IMR-90 (cell line): ENCODE measurements at regions not wholly inside any gene's neighbourhood (a gene's known extent, or its start where the extent isn't known, plus 50 kb on each side); places are given as distances from the start of the nearest gene placed in this dataset.

Source experiments
- BHLHE40 ChIP-seq: fragments of 150-350 bp; IDR thresholded peaks from 2 replicates; pipeline ENCODE4 v1.6.1; 2016; ENCODE audit warnings: mild to moderate bottlenecking, low read depth, low read length
- CHD1 ChIP-seq: IDR thresholded peaks from 2 replicates; pipeline ENCODE4 v1.6.1; 2012; ENCODE audit warnings: low read depth, low read length, improper control_type of control experiment
- ELK1 ChIP-seq: fragments of 150-350 bp; IDR thresholded peaks from 2 replicates; pipeline ENCODE4 v1.6.1; 2016; ENCODE audit warnings: low read depth, mild to moderate bottlenecking, low read length, moderate library complexity, borderline replicate concordance
- MAFK ChIP-seq: IDR thresholded peaks from 2 replicates; pipeline ENCODE4 v1.6.1; 2012; ENCODE audit warnings: low read depth, low read length, improper control_type of control experiment
- MAZ ChIP-seq: IDR thresholded peaks from 2 replicates; pipeline ENCODE4 v1.6.1; 2012; ENCODE audit warnings: low read depth, mild to moderate bottlenecking, low read length, improper control_type of control experiment, moderate library complexity, borderline replicate concordance
- MXI1 ChIP-seq: IDR thresholded peaks from 2 replicates; pipeline ENCODE4 v1.6.1; 2012; ENCODE audit warnings: low read depth, mild to moderate bottlenecking, low read length, moderate library complexity, borderline replicate concordance
- POLR2A ChIP-seq: IDR thresholded peaks from 2 replicates; pipeline ENCODE4 v1.6.1; 2012; ENCODE audit warnings: mild to moderate bottlenecking, low read depth, low read length
- RAD21 ChIP-seq: IDR thresholded peaks from 2 replicates; pipeline ENCODE4 v1.6.1; 2012; ENCODE audit warnings: low read length, improper control_type of control experiment
- SMC3 ChIP-seq: fragments of 150-350 bp; IDR thresholded peaks from 2 replicates; pipeline ENCODE4 v1.6.1; 2016; ENCODE audit warnings: low read depth, mild to moderate bottlenecking, antibody characterized with exemption, low read length, moderate library complexity
- USF2 ChIP-seq: fragments of 150-350 bp; IDR thresholded peaks from 2 replicates; pipeline ENCODE4 v1.6.1; 2017; ENCODE audit warnings: mild to moderate bottlenecking, antibody characterized with exemption, low read length, low read depth
- TF ChIP-seq, protein P1 (sequence below): conservative IDR thresholded peaks from 2 replicates; pipeline ENCODE4 v1.5.1; 2012; ENCODE audit warnings: mild to moderate bottlenecking, low read depth, low read length, improper control_type of control experiment

DNA sequence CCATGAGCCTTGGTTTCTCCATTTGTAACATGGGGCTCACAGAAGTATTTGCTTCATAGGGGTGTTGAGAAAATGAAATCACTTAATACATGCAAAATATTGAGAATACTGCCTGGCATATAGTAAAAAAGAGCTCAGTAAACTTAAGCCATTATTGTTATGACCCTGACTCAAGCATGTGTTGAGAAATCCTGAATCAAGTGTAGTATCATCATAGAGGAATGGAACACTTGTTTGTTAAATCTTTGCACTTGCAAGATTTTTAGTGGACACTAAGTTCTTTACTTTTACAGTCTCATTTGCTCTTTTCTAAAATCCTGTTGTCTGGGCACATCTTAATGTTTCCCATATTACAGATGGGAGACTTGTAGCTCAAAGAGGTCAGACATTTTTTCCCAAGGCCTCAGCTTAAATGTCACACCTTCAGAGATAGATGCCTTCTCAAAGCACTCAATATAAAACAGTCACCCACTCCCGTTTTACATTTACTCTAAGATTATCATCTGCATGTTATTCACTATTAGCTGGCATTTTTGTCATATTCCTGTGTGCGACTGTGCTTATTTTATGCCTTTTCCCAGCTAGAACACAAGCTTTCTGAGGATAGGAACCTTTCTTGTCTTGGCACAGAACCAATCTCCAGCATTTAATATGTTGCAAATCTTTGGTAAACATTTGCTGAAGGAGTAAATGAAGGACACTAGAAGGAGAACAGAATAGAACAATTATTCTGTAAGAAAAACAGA, 250.0 kb upstream of the TNC start:
- TF ChIP-seq, protein P1, sequence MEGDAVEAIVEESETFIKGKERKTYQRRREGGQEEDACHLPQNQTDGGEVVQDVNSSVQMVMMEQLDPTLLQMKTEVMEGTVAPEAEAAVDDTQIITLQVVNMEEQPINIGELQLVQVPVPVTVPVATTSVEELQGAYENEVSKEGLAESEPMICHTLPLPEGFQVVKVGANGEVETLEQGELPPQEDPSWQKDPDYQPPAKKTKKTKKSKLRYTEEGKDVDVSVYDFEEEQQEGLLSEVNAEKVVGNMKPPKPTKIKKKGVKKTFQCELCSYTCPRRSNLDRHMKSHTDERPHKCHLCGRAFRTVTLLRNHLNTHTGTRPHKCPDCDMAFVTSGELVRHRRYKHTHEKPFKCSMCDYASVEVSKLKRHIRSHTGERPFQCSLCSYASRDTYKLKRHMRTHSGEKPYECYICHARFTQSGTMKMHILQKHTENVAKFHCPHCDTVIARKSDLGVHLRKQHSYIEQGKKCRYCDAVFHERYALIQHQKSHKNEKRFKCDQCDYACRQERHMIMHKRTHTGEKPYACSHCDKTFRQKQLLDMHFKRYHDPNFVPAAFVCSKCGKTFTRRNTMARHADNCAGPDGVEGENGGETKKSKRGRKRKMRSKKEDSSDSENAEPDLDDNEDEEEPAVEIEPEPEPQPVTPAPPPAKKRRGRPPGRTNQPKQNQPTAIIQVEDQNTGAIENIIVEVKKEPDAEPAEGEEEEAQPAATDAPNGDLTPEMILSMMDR, result no peak
- no peak for TF ChIP-seq POLR2A
- TF ChIP-seq BHLHE40, result no peak
- no peak for TF ChIP-seq RAD21
- TF ChIP-seq ELK1, result no peak
- TF ChIP-seq USF2, result no peak
- TF ChIP-seq MXI1, result no peak
- TF ChIP-seq MAFK, result no peak
- TF ChIP-seq CHD1, result no peak
- no peak for TF ChIP-seq MAZ
- TF ChIP-seq SMC3, result no peak
